Urinary bladder (tissue), 3 donors: ENCODE measurements at regions not wholly inside any gene's neighbourhood (a gene's known extent, or its start where the extent isn't known, plus 50 kb on each side); places are given as distances from the start of the nearest gene placed in this dataset.

Experiments used
- DNase-seq: peaks from one replicate; pipeline ENCODE4 v3.0.0-alpha.2; 2015; ENCODE audit errors: extremely low spot score
- H3K27ac ChIP-seq: one replicate; pipeline ENCODE4 v1.5.1; 2013; ENCODE audit warnings: low read depth, mild to moderate bottlenecking, moderate library complexity
- H3K36me3 ChIP-seq: one replicate; pipeline ENCODE4 v1.6.1; 2013; ENCODE audit warnings: mild to moderate bottlenecking, moderate library complexity; ENCODE audit not compliant: insufficient read depth
- H3K4me1 ChIP-seq: one replicate; pipeline ENCODE4 v1.6.1; 2013; ENCODE audit warnings: mild to moderate bottlenecking, moderate library complexity; ENCODE audit not compliant: insufficient read depth
- H3K4me3 ChIP-seq: one replicate; pipeline ENCODE4 v1.5.1; 2013; ENCODE audit warnings: low read depth, low read length
- WGBS: extraction: QIAGEN DNeasy Blood & Tissue Kit; methylation state at CpG from one replicate; pipeline ENCODE4 v1.1.7; 2013; 5-methylcytosine and 5-hydroxymethylcytosine counted together
- donor health status: healthy with polysubstance abuse.
- donor health status: healthy.

GRCh38 chr10:131519723-131520605 lies 208.4 kb upstream of the TCERG1L start:
- no peak overlapping the region for H3K27ac ChIP-seq
- 79% methylated on average over 43 of the region's 43 CpGs for WGBS
- no peak overlapping the region for H3K4me3 ChIP-seq
- no peak for DNase-seq
- H3K4me1 ChIP-seq = no peaks in the 10 kb centered on the region
- no peaks in the 10 kb centered on the region for H3K36me3 ChIP-seq

GRCh38 chr10:131531265-131532190 lies 220.0 kb upstream of the TCERG1L start:
- Histone ChIP-seq H3K36me3 (no peaks in the 10 kb centered on the region), H3K4me1 (no peaks in the 10 kb centered on the region), H3K27ac (no peak overlapping the region), H3K4me3 (no peak overlapping the region)
- WGBS = 85% methylated on average over 25 of the region's 25 CpGs
- DNase-seq = no peak

- no peak overlapping the region for H3K27ac ChIP-seq
These were observed 220.8 kb upstream of the TCERG1L start for GRCh38 chr10:131532291-131532690.

GRCh38 chr10:131532745-131533341 lies 221.3 kb upstream of the TCERG1L start:
- Histone ChIP-seq H3K4me3 (no peak overlapping the region), H3K36me3 (no peaks in the 10 kb centered on the region), H3K4me1 (no peaks in the 10 kb centered on the region), H3K27ac (no peak overlapping the region)
- 74% methylated on average over 24 of the region's 24 CpGs for WGBS
- DNase-seq = no peak

More at GRCh38 chr10:131532291-131532690, 220.8 kb upstream of the TCERG1L start:
- 80% methylated on average over 13 of the region's 13 CpGs for WGBS
- DNase-seq = no peak
- H3K4me1 ChIP-seq = no peaks in the 10 kb centered on the region
- no peak overlapping the region for H3K4me3 ChIP-seq
- H3K36me3 ChIP-seq = no peaks in the 10 kb centered on the region

DNA sequence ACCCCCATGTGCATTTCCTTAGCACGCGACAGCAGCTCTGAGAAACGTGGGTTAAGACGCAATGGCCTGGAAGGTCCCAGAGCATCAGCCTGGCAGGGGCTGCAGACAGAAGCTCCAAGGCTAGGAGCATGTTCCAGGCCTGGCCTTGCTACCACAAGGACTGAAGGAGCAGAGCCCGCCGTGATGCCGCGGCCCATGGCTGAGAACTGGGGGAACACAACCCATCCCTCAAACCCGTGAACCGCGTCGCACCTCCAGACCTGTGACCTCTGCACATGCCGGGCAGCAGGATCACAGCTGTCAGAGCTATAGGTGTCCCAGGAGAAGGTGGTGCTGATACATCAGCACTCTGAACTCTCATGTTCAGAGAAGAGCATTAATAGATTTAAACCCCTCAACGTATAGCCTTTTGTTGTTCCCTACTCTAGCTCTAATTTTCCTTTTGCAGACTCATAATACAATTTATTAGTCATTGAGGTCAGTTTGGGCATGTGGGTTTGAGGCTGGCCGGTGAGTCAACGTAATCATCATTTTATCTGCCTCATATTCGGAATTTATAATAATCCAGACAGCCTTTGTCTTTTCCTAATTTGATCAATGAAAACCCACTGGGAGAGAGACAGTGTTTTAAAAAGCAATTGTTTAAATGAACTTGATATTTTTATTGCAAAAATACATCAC lies 222.5 kb upstream of the TCERG1L start:
- H3K36me3 ChIP-seq = no peaks in the 10 kb centered on the region
- DNase-seq = no peak
- no peak overlapping the region for H3K4me3 ChIP-seq
- no peaks in the 10 kb centered on the region for H3K4me1 ChIP-seq
- no peak overlapping the region for H3K27ac ChIP-seq
- WGBS = 84% methylated on average over 17 of the region's 17 CpGs

DNA sequence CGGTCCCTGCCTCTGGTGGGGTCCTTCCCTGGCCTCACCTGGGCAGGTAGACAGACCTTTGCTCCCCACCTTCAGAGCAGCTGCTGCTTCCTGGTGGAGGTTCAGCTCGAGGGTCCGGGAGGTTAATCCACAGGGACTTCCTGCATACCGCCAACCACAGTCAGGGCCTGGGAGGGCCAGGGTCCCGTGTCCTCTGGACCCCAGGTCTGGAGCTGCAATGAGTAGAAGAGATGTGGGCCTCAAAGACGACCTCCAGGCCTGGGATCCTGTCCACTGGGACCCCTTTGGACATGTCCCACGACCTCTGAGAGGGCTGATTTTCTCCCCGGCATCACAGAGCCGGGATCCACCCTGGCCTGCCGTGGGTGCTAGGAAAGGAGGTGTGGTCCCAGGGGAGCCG lies 223.3 kb upstream of the TCERG1L start:
- 78% methylated on average over 11 of the region's 11 CpGs for WGBS
- no peak overlapping the region for H3K4me3 ChIP-seq
- no peak for DNase-seq
- no peak overlapping the region for H3K27ac ChIP-seq
- H3K36me3 ChIP-seq = no peaks in the 10 kb centered on the region
- no peaks in the 10 kb centered on the region for H3K4me1 ChIP-seq

DNA sequence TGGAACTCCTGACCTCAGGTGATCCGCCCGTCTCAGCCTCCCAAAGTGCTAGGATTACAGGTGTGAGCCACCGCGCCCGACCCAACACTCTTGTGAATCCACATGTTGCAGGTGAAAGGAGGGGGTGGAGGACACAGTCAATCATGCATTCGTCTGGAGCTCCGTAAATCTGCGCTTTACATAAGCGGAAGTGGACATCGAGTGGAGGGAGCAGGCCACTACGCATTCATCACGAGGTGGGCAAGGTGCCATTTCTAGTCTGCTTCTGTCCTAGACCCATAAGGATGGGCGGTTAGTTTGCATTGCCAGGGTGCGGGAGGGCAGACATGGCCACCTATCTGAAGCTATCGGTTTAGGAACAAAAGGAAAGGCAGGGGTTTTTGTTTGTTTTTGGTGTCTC lies 225.2 kb upstream of the TCERG1L start:
- 86% methylated on average over 15 of the region's 15 CpGs for WGBS
- no peaks in the 10 kb centered on the region for H3K4me1 ChIP-seq
- no peaks in the 10 kb centered on the region for H3K36me3 ChIP-seq
- no peak overlapping the region for H3K27ac ChIP-seq
- no peak for DNase-seq
- no peak overlapping the region for H3K4me3 ChIP-seq

DNA sequence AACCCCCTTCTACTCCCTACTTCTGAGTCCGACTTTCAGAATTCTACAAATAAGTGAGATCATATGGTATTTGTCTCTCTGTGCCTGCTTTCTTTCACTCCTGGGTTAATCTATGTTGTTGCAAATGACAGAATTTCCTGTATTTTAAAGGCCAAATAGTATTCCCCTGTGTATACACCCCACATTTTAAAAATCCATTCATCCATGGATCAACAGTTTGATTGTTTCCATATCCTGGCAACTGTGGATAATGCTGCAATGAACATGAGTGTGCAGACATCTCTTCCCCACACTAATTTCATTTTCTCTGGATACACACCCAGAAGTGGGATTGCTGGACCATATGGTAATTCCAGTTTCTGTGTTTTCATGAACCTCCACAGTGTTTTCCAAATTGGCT lies 225.8 kb upstream of the TCERG1L start:
- H3K27ac ChIP-seq = no peak overlapping the region
- WGBS = 20% methylated on average over 1 of the region's 1 CpG
- H3K36me3 ChIP-seq = no peaks in the 10 kb centered on the region
- H3K4me1 ChIP-seq = no peaks in the 10 kb centered on the region
- H3K4me3 ChIP-seq = no peak overlapping the region
- DNase-seq = no peak

DNA sequence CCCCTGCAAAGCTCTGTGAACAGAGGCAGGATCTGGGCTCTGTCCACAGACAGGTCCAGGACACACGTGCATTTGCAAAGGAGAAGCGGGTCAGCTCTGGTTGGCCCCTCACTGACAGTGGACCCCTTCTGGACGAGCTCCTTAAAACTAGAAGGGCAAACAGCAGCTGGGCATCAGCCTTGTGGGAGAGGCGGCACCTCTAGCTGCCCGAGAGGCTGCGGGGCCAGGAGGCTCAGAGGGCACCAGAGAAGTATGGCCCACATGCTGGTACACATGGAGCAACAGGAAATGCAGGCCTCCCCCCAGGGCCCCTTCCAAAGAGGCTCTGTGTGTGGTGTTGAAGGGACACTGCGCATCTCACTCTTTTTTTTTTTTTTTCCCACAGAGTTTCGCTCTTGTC lies 233.0 kb upstream of the TCERG1L start:
- WGBS = 79% methylated on average over 8 of the region's 8 CpGs
- H3K36me3 ChIP-seq = no peaks in the 10 kb centered on the region
- H3K27ac ChIP-seq = no peak overlapping the region
- DNase-seq = no peak
- H3K4me1 ChIP-seq = no peaks in the 10 kb centered on the region
- no peak overlapping the region for H3K4me3 ChIP-seq

DNA sequence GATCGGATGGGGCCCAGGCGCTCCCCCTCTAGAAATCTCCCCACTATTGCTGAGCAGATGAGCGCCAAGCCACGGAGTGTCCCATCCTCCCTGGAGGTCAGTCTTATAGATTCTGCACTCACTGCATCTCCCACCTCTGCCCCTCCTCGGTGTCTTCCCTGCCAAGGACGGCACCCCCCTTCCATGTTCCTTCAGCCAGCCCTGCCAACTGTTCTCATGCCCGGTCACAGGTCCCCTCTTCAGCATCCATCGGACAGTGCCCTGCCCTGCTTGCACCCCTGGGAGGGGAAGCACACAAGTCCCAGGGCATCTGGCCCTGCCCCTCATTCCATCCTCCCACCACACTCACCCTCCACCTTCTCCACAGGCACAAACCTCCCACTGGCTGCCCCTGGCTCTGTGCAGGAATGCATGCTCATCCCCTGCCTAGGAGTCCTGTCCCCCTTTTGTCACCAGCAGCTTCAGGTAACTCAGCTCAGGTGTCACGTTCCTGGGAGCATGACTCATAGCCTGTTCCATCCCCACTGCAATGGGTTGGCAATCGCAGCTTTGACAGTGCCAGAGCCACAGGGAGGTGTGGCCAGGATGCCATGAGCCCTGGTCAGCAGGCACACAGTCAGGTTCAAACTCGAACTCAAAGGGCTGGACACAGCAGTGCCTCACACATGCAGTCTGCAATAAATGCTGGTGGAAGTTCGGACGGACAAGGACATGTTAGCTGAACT lies 234.7 kb upstream of the TCERG1L start:
- H3K4me1 ChIP-seq = no peaks in the 10 kb centered on the region
- no peak for DNase-seq
- no peak overlapping the region for H3K27ac ChIP-seq
- H3K36me3 ChIP-seq = no peaks in the 10 kb centered on the region
- 58% methylated on average over 13 of the region's 13 CpGs for whole genome bisulfite sequencing
- H3K4me3 ChIP-seq = no peak overlapping the region

DNA sequence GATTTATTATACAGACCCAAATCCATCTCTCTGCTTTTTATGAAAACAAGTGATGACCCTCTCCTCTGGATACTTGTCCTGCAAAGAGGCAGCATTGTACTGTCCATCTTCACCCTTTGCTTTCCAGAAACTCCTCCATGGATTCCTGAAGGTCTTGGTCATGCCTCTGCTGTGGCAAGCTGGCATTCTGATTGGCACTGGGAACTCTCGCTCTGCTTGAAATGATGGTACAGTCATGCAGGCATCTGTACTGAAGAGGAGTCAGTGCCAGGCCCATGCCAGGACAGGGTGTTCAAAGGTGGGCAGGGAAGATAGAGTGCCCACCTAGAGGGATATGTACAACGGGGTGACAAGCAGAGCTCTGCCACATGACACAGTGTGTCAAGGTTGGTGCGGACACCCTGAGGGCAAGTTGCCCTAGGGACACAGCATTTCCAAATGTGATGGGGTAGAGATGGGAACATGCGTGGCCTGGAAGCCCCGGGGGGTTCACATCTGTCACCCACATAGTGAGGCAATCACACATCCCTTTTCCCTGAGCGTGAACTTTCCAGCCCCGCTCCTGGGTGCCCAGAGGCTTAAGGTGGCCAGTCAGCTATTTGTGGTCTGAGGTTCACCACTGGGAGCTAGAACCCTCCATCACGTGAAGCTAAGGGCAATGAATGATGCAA lies 235.7 kb upstream of the TCERG1L start:
- H3K4me1 ChIP-seq = no peaks in the 10 kb centered on the region
- no peak overlapping the region for H3K27ac ChIP-seq
- H3K36me3 ChIP-seq = no peaks in the 10 kb centered on the region
- no peak overlapping the region for H3K4me3 ChIP-seq
- no peak for DNase-seq
- 87% methylated on average over 8 of the region's 8 CpGs for WGBS

GRCh38 chr10:131548176-131548575 lies 236.7 kb upstream of the TCERG1L start:
- no peak overlapping the region for H3K4me3 ChIP-seq
- H3K4me1 ChIP-seq = no peaks in the 10 kb centered on the region
- no peak overlapping the region for H3K27ac ChIP-seq
- no peak for DNase-seq
- 70% methylated on average over 12 of the region's 12 CpGs for WGBS
- no peaks in the 10 kb centered on the region for H3K36me3 ChIP-seq
